Brain microvascular endothelial cell (primary cell): ENCODE measurements at regions not wholly inside any gene's neighbourhood (a gene's known extent, or its start where the extent isn't known, plus 50 kb on each side); places are given as distances from the start of the nearest gene placed in this dataset.

Experiments used
- DNase-seq: peaks from one replicate; pipeline ENCODE4 v3.0.0-alpha.2; 2020
- H3K27ac ChIP-seq: fragments of 250-450 bp; sonication (Bioruptor Pico); 2 replicates; pipeline ENCODE4 v1.5.1; 2020; ENCODE audit warnings: mild to moderate bottlenecking, moderate library complexity
- H3K27me3 ChIP-seq: fragments of 250-450 bp; sonication (Bioruptor Pico); replicated peaks from 2 replicates; pipeline ENCODE4 v1.5.1; 2020; ENCODE audit warnings: mild to moderate bottlenecking
- H3K36me3 ChIP-seq: fragments of 250-450 bp; sonication (Bioruptor Pico); replicated peaks from 2 replicates; pipeline ENCODE4 v1.5.1; 2020; ENCODE audit warnings: mild to moderate bottlenecking
- H3K4me3 ChIP-seq: 2 replicates; pipeline ENCODE4 v1.5.1; 2011; ENCODE audit warnings: low read depth, mild to moderate bottlenecking, control low read depth, low read length, moderate library complexity
- in situ Hi-C: cut with HindIII; loops from 2 replicates; pipeline ENCODE4 v1.10.0; 2017; ENCODE audit warnings: low sequenced_read_pairs, low pct_ligation_motif_present
- TF ChIP-seq, protein P1 (sequence below): IDR thresholded peaks from 2 replicates; pipeline ENCODE4 v1.5.1; 2011; ENCODE audit warnings: low read depth, mild to moderate bottlenecking, moderate library complexity, low read length, control low read depth, inconsistent platforms; ENCODE audit errors: missing control alignments

- H3K4me3 ChIP-seq = no peak overlapping the region
- in situ Hi-C loops = no loop called here
- TF ChIP-seq, protein P1, sequence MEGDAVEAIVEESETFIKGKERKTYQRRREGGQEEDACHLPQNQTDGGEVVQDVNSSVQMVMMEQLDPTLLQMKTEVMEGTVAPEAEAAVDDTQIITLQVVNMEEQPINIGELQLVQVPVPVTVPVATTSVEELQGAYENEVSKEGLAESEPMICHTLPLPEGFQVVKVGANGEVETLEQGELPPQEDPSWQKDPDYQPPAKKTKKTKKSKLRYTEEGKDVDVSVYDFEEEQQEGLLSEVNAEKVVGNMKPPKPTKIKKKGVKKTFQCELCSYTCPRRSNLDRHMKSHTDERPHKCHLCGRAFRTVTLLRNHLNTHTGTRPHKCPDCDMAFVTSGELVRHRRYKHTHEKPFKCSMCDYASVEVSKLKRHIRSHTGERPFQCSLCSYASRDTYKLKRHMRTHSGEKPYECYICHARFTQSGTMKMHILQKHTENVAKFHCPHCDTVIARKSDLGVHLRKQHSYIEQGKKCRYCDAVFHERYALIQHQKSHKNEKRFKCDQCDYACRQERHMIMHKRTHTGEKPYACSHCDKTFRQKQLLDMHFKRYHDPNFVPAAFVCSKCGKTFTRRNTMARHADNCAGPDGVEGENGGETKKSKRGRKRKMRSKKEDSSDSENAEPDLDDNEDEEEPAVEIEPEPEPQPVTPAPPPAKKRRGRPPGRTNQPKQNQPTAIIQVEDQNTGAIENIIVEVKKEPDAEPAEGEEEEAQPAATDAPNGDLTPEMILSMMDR = no peak
- no peak overlapping the region for H3K27ac ChIP-seq
- peaks cover 2% of the 10 kb centered on the region for H3K27me3 ChIP-seq
- DNase-seq = no peak
- H3K36me3 ChIP-seq = no peaks in the 10 kb centered on the region
Observed at GRCh38 chr1:228989992-228990827, 254.9 kb downstream of the RHOU start.

DNA sequence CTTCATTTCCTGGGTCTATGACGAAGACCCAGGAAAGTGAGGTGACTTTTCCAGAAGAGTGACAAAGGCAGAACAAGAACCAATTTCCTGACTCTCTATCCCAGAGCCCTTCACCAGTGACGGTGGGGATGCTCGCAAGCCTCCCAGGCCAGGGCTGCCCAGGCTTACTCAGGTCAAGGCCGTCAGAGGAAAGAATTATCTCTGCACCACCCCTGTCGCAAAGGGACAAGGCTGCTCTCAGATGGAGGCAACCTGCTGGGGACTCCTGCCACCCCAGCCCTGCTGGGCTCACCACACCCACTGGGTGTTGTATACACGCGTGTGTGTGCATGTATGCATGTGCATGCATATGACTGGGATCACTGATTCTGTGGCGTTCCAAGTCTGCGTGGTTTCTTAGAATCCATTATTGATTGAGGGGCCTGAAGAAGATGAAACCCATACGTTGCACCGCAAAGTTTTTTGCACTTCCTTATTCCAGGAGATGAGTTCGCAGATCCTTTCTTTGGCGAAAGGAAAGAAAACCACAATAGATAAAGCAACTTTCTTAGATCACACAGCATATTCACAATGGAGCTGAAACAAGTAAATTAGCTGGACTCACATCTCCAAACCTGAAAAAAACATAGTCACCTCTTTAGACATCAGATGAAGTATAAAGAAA is 255.8 kb downstream of the RHOU start:
- DNase-seq = no peak
- in situ Hi-C loops = no loop called here
- TF ChIP-seq, protein P1 = no peak
- Histone ChIP-seq H3K36me3 (no peaks in the 10 kb centered on the region), H3K27ac (no peak overlapping the region), H3K4me3 (no peak overlapping the region), H3K27me3 (peaks cover 2% of the 10 kb centered on the region)

- Histone ChIP-seq H3K27ac (no peak overlapping the region), H3K27me3 (peaks cover 2% of the 10 kb centered on the region), H3K36me3 (no peaks in the 10 kb centered on the region), H3K4me3 (no peak overlapping the region)
- no peak for DNase-seq
- in situ Hi-C loops = no loop called here
- TF ChIP-seq, protein P1 = no peak
Observed at GRCh38 chr1:228992044-228992443, 256.8 kb downstream of the RHOU start.

- TF ChIP-seq, protein P1 = no peak
- no peak overlapping the region for H3K27ac ChIP-seq
- DNase-seq = no peak
- H3K4me3 ChIP-seq = no peak overlapping the region
- in situ Hi-C loops = no loop called here
- H3K36me3 ChIP-seq = no peaks in the 10 kb centered on the region
- H3K27me3 ChIP-seq = peaks cover 2% of the 10 kb centered on the region
Observed at GRCh38 chr1:228992907-228993535, 257.7 kb downstream of the RHOU start.

GRCh38 chr1:228994676-228995594 is 259.7 kb downstream of the RHOU start:
- H3K4me3 ChIP-seq = no peak overlapping the region
- DNase-seq = no peak
- in situ Hi-C loops = no loop called here
- no peak overlapping the region for H3K27ac ChIP-seq
- H3K27me3 ChIP-seq = peaks cover 2% of the 10 kb centered on the region
- H3K36me3 ChIP-seq = no peaks in the 10 kb centered on the region
- TF ChIP-seq, protein P1 = no peak
